ENCODE measurements at regions not wholly inside any gene's neighbourhood (a gene's known extent, or its start where the extent isn't known, plus 50 kb on each side); places are given as distances from the start of the nearest gene placed in this dataset.
"Not testable (repeated sequence)": the region's sequence is repeated elsewhere in the genome, so short reads cannot be mapped to it uniquely, and the experiment has no call there.

GRCh38 chr19:28701491-28701890 is 511.5 kb downstream of the UQCRFS1 start:
- WGBS, result 100% methylated on average over 1 of the region's 1 CpG
- Histone ChIP-seq H3K4me1 (ENCODE audit: insufficient read depth, low read length) (peaks cover 5% of the 10 kb centered on the region; the same call in 1 of the 2 replicates), H3K4me3 (ENCODE audit: low read length) (no peak overlapping the region), H3K27me3 (ENCODE audit: insufficient read depth, low read length) (no peaks in the 10 kb centered on the region), H3K36me3 (ENCODE audit: insufficient read depth, low read length) (peaks cover 15% of the 10 kb centered on the region; the same call in 1 of the 2 replicates), H3K9me3 (ENCODE audit: insufficient read depth, low read depth, low read length) (no peaks in the 10 kb centered on the region), H3K9ac (ENCODE audit: low read depth, low read length) (no peak overlapping the region), H3K27ac (ENCODE audit: low read depth, low read length) (no peak overlapping the region)

GRCh38 chr19:28700176-28700575 is 512.8 kb downstream of the UQCRFS1 start:
- Histone ChIP-seq H3K4me3 (ENCODE audit: low read length) (no peak overlapping the region), H3K4me1 (ENCODE audit: insufficient read depth, low read length) (peaks cover 5% of the 10 kb centered on the region; the same call in 1 of the 2 replicates), H3K9ac (ENCODE audit: low read depth, low read length) (no peak overlapping the region), H3K27ac (ENCODE audit: low read depth, low read length) (no peak overlapping the region), H3K36me3 (ENCODE audit: insufficient read depth, low read length) (peaks cover 15% of the 10 kb centered on the region; the same call in 1 of the 2 replicates), H3K27me3 (ENCODE audit: insufficient read depth, low read length) (no peaks in the 10 kb centered on the region), H3K9me3 (ENCODE audit: insufficient read depth, low read depth, low read length) (no peaks in the 10 kb centered on the region)
- 80% methylated on average over 3 of the region's 4 CpGs for WGBS

DNA sequence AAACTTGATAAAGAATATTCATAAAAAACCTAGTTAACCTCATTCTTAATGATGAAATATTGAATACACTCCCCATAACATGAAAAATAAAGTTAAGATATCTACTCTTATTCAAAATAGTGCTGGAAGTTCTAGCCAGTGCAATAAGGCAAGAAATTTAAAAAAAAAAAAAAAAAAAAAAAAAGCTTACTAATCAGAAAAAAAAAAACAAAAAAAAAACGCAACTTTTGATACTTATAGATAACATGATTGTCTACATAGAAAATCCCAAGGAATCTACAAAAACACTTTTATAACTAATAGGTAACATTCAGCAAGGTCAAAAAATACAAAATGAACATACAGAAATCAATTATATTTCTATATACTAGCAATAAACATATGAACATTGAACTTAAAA is 515.6 kb downstream of the UQCRFS1 start:
- no CpG with 5 or more reads among the region's 1 CpG for WGBS
- Histone ChIP-seq H3K36me3 (ENCODE audit: insufficient read depth, low read length) (peaks cover 6% of the 10 kb centered on the region; the same call in 1 of the 2 replicates), H3K9me3 (ENCODE audit: insufficient read depth, low read depth, low read length) (no peaks in the 10 kb centered on the region), H3K4me1 (ENCODE audit: insufficient read depth, low read length) (no peaks in the 10 kb centered on the region), H3K4me3 (ENCODE audit: low read length) (no peak overlapping the region), H3K27me3 (ENCODE audit: insufficient read depth, low read length) (no peaks in the 10 kb centered on the region), H3K9ac (ENCODE audit: low read depth, low read length) (no peak overlapping the region), H3K27ac (ENCODE audit: low read depth, low read length) (no peak overlapping the region)

DNA sequence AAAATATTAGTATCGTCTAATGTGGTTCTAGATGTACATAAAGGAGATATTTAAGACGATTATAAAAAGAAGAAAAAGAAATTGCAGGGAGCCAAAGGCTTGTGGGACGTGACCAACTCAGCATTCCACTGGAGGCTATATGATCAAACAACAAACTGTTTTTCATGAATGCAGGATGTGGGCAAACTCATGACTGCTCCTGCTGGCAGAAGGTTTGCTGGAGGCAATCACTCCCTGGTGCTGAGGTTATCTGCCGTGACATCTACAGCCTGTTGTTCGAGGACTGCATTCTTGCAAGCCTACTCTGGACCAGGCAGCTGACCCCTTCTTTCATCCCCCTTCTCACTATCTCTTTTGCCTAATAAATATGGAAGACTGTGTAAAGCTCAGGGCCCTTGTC is 518.1 kb downstream of the UQCRFS1 start:
- Histone ChIP-seq H3K4me3 (ENCODE audit: low read length) (no peak overlapping the region), H3K36me3 (ENCODE audit: insufficient read depth, low read length) (no peaks in the 10 kb centered on the region), H3K27ac (ENCODE audit: low read depth, low read length) (no peak overlapping the region), H3K27me3 (ENCODE audit: insufficient read depth, low read length) (no peaks in the 10 kb centered on the region), H3K9ac (ENCODE audit: low read depth, low read length) (no peak overlapping the region), H3K4me1 (ENCODE audit: insufficient read depth, low read length) (no peaks in the 10 kb centered on the region), H3K9me3 (ENCODE audit: insufficient read depth, low read depth, low read length) (no peaks in the 10 kb centered on the region)
- 86% methylated on average over 5 of the region's 5 CpGs for WGBS

DNA sequence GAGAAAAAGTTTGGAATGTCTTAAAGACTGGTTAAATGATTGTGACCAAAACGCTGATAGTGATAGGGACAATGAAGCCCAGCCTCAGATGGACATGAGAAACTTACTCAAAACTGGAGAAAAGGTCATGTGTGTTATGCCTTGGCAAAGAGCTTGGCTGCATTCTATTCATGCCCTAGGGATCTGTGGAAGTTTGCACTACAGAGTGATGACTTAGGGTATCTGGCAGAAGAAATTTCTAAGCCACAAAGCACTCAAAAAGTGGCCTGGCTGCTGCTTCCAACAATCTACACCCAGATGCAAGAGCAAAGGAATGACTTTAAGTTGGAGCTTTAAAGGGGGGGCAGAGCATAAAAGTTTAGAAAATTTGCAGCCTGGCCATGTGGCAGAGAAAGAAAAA is 521.3 kb downstream of the UQCRFS1 start:
- Histone ChIP-seq H3K27me3 (ENCODE audit: insufficient read depth, low read length) (no peaks in the 10 kb centered on the region), H3K4me3 (ENCODE audit: low read length) (no peak overlapping the region), H3K9me3 (ENCODE audit: insufficient read depth, low read depth, low read length) (no peaks in the 10 kb centered on the region), H3K4me1 (ENCODE audit: insufficient read depth, low read length) (no peaks in the 10 kb centered on the region), H3K9ac (ENCODE audit: low read depth, low read length) (no peak overlapping the region), H3K27ac (ENCODE audit: low read depth, low read length) (no peak overlapping the region), H3K36me3 (ENCODE audit: insufficient read depth, low read length) (no peaks in the 10 kb centered on the region; the same call in 1 of the 2 replicates)
- WGBS, result 88% methylated on average over 1 of the region's 1 CpG

DNA sequence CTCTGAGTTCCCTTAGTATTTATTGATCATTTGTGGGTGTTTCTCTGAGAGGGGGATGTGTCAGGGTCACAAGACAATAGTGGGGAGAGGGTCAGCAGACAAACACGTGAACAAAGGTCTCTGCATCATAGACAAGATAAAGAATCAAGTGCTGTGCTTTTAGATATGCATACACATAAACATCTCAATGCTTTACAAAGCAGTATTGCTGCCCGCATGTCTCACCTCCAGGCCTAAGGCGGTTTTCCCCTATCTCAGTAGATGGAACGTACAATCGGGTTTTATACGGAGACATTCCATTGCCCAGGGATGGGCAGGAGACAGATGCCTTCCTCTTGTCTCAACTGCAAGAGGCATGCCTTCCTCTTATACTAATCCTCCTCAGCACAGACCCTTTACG is 523.5 kb downstream of the UQCRFS1 start:
- not testable (repeated sequence) for H3K9ac ChIP-seq (ENCODE audit: low read depth, low read length); H3K9me3 ChIP-seq (ENCODE audit: insufficient read depth, low read depth, low read length); H3K4me1 ChIP-seq (ENCODE audit: insufficient read depth, low read length); H3K27me3 ChIP-seq (ENCODE audit: insufficient read depth, low read length); H3K36me3 ChIP-seq (ENCODE audit: insufficient read depth, low read length); H3K4me3 ChIP-seq (ENCODE audit: low read length); H3K27ac ChIP-seq (ENCODE audit: low read depth, low read length)
- 91% methylated on average over 6 of the region's 7 CpGs for WGBS

DNA sequence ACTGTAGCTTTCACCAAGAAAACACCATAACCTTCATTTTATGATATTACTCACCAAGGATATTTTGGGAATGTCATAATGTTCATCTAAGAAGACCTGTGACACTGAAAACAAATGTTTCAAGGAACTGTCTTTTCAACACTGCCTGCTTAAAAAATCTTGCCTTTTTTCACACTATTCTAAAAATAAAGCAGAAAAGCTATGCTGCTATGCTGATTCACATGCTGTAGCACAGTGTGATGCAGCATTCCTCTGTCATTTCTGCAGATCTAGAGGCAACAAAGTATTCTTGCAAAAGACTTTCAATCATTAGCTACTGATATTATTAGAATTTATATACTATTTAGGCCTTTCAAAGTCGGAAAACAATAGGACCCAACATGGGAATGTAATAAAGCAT is 525.7 kb downstream of the UQCRFS1 start:
- Histone ChIP-seq H3K4me1 (ENCODE audit: insufficient read depth, low read length) (no peaks in the 10 kb centered on the region), H3K36me3 (ENCODE audit: insufficient read depth, low read length) (peaks cover 9% of the 10 kb centered on the region; the same call in 1 of the 2 replicates), H3K27ac (ENCODE audit: low read depth, low read length) (no peak overlapping the region), H3K9me3 (ENCODE audit: insufficient read depth, low read depth, low read length) (no peaks in the 10 kb centered on the region), H3K27me3 (ENCODE audit: insufficient read depth, low read length) (no peaks in the 10 kb centered on the region), H3K9ac (ENCODE audit: low read depth, low read length) (no peak overlapping the region), H3K4me3 (ENCODE audit: low read length) (no peak overlapping the region)
- WGBS, result 100% methylated on average over 1 of the region's 1 CpG

DNA sequence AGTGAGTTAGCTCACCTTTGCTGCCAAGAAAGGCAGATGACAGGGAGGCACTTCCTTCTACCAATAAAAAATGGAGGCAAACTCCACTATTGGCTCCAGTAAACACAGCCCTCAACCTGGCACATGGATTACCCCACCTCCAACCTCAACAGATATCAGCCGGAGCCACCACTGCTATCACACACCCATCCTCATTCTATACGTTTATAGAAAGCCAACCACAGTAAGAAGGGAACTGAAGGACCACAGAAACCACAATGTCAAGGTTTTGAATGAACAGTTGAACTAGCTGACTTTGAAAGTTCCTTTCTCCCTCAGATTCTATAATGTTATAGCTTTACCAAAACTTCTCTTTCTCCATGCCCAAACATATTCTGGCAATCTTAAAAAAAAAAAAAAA is 526.2 kb downstream of the UQCRFS1 start:
- H3K4me3 ChIP-seq (ENCODE audit: low read length), result no peak overlapping the region
- no peaks in the 10 kb centered on the region for H3K4me1 ChIP-seq (ENCODE audit: insufficient read depth, low read length)
- no peaks in the 10 kb centered on the region for H3K9me3 ChIP-seq (ENCODE audit: insufficient read depth, low read depth, low read length)
- 93% methylated on average over 2 of the region's 2 CpGs for WGBS
- H3K9ac ChIP-seq (ENCODE audit: low read depth, low read length), result no peak overlapping the region
- H3K36me3 ChIP-seq (ENCODE audit: insufficient read depth, low read length), result peaks cover 9% of the 10 kb centered on the region; the same call in 1 of the 2 replicates
- H3K27ac ChIP-seq (ENCODE audit: low read depth, low read length), result no peak overlapping the region
- H3K27me3 ChIP-seq (ENCODE audit: insufficient read depth, low read length), result no peaks in the 10 kb centered on the region

DNA sequence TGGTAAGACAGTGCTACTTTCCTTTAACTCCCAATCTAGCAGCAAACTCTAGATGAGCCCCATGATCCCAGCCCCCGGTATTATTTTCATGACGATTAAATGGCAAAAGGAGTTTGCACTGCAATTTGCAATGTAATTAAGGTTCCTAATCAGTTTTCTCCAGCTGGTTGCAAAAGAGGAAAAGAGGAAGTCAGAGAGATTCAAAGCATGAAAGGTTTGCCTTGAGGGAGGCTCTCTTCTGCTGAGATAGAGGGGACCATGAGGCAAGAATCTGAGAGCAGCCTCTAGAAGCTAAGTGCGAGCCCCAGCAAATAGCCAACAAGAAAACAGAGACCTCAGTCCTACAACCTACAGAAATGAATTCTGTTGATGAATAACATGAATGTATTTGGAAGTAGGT is 527.1 kb downstream of the UQCRFS1 start:
- Histone ChIP-seq H3K4me3 (ENCODE audit: low read length) (no peak overlapping the region), H3K36me3 (ENCODE audit: insufficient read depth, low read length) (peaks cover 10% of the 10 kb centered on the region; the same call in 1 of the 2 replicates), H3K27me3 (ENCODE audit: insufficient read depth, low read length) (no peaks in the 10 kb centered on the region), H3K9ac (ENCODE audit: low read depth, low read length) (no peak overlapping the region), H3K9me3 (ENCODE audit: insufficient read depth, low read depth, low read length) (no peaks in the 10 kb centered on the region), H3K27ac (ENCODE audit: low read depth, low read length) (no peak overlapping the region), H3K4me1 (ENCODE audit: insufficient read depth, low read length) (no peaks in the 10 kb centered on the region)
- 84% methylated on average over 3 of the region's 3 CpGs for WGBS

GRCh38 chr19:28685077-28685476 is 527.9 kb downstream of the UQCRFS1 start:
- WGBS, result 94% methylated on average over 4 of the region's 4 CpGs
- H3K4me1 ChIP-seq (ENCODE audit: insufficient read depth, low read length), result not testable (repeated sequence)

GRCh38 chr19:28680111-28680510 is 532.8 kb downstream of the UQCRFS1 start:
- H3K4me1 ChIP-seq (ENCODE audit: insufficient read depth, low read length), result no peaks in the 10 kb centered on the region
- peaks cover 12% of the 10 kb centered on the region for H3K36me3 ChIP-seq (ENCODE audit: insufficient read depth, low read length)
- H3K27me3 ChIP-seq (ENCODE audit: insufficient read depth, low read length), result no peaks in the 10 kb centered on the region
- no peak overlapping the region for H3K9ac ChIP-seq (ENCODE audit: low read depth, low read length)
- WGBS, result 94% methylated on average over 3 of the region's 3 CpGs
- H3K27ac ChIP-seq (ENCODE audit: low read depth, low read length), result no peak overlapping the region
- no peaks in the 10 kb centered on the region for H3K9me3 ChIP-seq (ENCODE audit: insufficient read depth, low read depth, low read length)
- no peak overlapping the region for H3K4me3 ChIP-seq (ENCODE audit: low read length)

More at GRCh38 chr19:28685077-28685476, 527.9 kb downstream of the UQCRFS1 start:
- H3K27ac ChIP-seq (ENCODE audit: low read depth, low read length); H3K9ac ChIP-seq (ENCODE audit: low read depth, low read length); H3K4me3 ChIP-seq (ENCODE audit: low read length); H3K9me3 ChIP-seq (ENCODE audit: insufficient read depth, low read depth, low read length); H3K27me3 ChIP-seq (ENCODE audit: insufficient read depth, low read length): not testable (repeated sequence)
- peaks cover 14% of the 10 kb centered on the region; the same call in 1 of the 2 replicates for H3K36me3 ChIP-seq (ENCODE audit: insufficient read depth, low read length)

- H3K27me3 ChIP-seq (ENCODE audit: insufficient read depth, low read length), result no peaks in the 10 kb centered on the region
- no peak overlapping the region for H3K9ac ChIP-seq (ENCODE audit: low read depth, low read length)
- no peaks in the 10 kb centered on the region for H3K4me1 ChIP-seq (ENCODE audit: insufficient read depth, low read length)
- H3K9me3 ChIP-seq (ENCODE audit: insufficient read depth, low read depth, low read length), result peaks cover 21% of the 10 kb centered on the region
- no peak overlapping the region for H3K27ac ChIP-seq (ENCODE audit: low read depth, low read length)
- H3K4me3 ChIP-seq (ENCODE audit: low read length), result no peak overlapping the region
- H3K36me3 ChIP-seq (ENCODE audit: insufficient read depth, low read length), result no peaks in the 10 kb centered on the region; the same call in 1 of the 2 replicates
- WGBS, result 100% methylated on average over 1 of the region's 2 CpGs
These were observed 542.1 kb downstream of the UQCRFS1 start for GRCh38 chr19:28670836-28671235.
